NCI-H82 (cell line): ENCODE measurements at regions not wholly inside any gene's neighbourhood (a gene's known extent, or its start where the extent isn't known, plus 50 kb on each side); places are given as distances from the start of the nearest gene placed in this dataset.
A peak's percentile ranks its signal among the peaks of the same experiment; 100 is the strongest.

Experiments used
- DNase-seq: peaks from one replicate; lab custom pipeline; 2025; lab: John Stamatoyannopoulos, UW

DNA sequence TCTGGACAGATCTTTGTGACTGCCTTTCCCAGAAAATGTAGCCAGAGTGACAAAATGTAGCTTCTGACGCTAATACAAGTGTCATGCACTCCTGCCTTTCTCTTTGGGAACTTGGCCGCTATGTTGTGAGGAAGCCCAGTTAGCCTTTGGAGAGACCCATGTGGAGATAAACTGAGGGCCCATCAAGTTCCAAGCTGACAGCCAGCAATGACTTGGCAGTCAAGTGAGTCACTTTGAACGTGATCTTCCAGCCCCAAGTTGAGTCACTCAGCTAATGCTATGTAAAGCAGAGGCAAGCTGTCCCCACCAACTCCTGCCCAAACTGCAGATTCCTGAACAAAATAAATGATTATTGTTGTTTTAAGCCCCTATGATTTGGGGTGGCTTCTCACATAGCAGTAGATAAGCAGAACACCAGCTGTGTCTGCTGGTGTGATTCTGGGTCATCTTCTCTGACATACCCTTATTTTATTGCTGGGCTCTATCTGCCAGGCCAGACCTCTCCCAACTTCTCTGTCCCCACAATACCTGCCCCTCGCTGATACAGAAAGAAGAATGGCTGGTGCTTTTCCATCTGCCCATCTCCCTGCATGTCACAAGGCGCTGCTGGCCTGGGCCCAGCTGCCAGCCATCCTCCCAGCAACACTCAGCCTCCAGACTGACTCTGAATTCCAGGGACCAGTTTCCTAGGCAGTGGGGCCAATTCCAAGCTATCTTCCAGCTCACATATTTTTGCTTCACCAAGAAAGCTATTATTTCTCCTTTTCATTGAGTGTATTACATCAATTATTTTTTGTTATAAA lies 274.8 kb downstream of the LRFN2 start:
- no peak for DNase-seq

DNA sequence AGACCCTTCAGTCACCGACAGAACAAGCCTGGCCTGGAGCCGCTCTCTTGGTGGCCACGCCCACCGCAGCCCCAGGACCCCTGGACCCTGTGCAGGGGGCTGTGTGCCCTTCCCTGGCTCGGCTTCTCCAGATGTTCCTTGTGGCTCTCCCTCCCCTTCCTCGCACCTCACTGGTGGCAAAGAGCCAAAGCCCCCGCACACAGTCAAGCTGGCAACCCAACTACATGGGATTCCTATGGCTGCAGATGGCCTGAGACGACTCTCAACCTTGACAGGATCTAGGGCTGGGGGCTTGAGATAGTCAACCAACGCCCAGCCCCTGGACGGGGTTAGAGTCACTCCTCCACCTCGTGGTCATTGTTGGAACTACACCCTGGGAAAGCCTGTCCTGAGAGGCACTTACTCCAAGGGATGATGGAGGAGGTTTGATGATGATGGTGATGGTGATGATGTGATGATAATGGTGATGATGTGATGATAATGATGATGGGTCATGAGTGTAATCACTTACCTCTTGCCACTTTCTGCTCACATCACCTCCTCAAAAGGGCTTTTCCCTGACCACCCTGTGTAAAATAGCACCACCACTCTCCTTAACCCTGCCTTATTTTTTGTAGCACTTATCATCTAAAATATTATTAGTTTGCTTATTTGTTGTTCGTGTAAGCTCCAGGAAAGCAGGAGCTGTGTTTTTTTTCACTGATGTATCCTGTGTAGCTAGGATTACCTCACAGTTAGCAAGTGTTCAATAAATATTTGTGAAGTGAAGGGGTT lies 278.4 kb downstream of the LRFN2 start:
- DNase-seq = peak; percentile 98

DNA sequence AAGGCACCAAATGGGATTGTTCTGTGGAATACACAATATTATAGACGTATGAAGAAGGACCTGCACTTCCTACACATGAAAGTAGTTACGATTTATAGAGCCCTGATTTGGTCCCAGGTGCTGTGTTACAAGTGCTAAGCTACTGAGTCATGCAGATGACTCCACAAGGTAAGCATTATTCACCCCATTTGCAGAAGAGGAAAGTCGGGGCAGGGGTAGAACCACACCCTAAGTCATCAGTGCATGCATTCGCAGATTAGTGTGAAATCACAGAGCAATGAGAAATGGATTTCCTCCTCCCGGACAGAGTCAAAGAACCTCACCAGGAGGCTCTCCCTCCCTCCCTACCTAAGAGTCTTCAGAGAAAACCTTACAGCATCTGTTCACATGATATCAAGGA lies 279.5 kb downstream of the LRFN2 start:
- DNase-seq = no peak

DNA sequence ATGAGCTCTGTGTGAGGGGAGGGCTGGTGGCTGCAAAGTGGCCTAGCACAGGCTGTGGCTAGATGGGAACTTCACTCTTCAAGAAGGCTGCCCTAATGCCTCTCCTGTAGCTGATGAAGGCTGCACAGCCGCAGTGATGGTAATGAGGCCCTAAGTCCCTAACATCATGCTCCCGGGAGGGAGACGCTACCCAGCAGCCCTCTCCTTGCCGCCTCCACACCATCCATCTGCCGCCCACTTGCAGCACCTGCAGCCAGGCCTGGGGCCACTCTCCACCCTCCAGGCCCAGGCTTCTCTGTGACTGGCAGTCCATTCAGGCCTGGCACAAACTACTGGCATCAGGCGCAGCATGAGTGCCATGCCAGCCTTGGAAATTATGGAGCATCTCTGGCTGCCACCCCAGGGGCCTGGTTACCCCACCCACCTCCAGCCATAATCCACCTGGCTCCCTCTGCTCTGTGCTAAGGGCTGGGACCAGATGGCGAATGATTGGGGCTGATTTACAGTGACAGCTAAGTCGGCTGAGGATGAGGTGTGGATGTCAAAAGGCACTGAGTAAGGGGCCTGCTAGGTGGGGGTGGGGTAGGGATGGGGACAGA lies 284.2 kb downstream of the LRFN2 start:
- DNase-seq = peak; percentile 98

DNA sequence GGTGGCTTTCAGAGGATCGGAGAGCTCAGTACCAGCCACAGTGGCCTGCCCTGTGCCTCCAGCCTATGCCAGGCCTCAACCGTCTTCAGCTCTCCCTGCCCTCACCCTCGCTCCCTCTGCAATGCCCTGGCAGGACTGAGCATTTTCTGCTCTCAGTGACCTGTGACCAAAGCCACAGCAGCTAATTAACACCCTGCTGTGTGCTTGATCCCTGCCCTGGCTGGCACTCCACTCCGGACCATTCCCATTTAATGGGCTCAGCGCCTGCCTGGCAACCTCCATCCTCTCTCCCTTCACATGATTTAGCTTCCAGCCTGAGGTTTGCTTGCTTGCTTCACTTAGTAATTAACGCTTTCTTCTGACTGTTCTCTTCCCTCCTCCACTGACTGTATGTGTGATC lies 287.5 kb downstream of the LRFN2 start:
- DNase-seq = no peak

DNA sequence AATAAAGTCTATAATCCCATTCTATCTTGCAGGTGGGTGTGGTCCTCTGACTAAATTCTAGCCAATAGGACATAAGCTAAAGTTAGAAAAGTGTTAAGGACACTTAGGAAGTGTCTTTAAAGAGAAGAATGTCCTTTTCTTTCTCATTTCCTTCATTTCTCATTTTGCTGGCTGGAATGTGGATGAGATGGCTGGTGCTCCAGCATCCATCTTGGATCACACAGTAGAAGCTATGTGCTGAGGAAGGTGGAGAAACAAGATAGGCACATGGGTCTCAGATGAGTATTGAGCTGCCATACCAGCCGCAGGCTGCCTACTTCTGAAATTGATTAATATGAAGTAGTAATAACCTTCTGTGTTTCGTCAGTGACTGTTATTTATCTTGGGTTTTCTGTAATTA lies 289.0 kb downstream of the LRFN2 start:
- no peak for DNase-seq

DNA sequence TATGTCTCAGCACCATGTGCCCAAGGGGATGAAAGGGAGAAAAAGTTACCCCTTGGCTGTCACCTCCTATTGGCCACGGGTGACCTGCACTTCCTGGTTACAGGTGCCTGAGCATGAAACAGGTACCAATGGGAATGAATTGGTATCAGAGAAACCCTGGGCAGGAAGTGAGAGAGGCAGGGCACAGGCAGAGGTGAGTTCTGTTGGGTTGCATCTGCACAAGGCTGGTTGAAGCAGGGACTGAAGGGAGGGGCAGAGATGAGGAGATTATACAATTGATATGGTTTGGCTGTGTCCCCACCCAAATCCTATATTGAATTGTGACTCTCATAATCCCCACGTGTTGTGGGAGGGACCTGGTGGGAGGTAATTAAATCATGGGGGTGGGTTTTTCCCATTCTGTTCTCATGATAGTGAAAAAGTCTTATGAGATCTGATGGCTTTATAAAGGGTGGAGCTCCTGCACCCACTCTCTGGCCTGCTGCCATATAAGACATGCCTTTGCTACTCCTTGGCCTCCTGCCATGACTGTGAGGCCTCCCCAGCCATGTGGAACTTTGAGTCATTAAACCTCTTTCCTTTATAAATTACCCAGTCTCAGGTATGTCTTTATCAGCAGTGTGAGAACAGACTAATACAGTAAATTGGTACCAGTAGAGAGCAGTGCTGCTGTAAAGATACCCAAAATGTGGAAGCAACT lies 291.8 kb downstream of the LRFN2 start:
- peak; percentile 67 for DNase-seq

DNA sequence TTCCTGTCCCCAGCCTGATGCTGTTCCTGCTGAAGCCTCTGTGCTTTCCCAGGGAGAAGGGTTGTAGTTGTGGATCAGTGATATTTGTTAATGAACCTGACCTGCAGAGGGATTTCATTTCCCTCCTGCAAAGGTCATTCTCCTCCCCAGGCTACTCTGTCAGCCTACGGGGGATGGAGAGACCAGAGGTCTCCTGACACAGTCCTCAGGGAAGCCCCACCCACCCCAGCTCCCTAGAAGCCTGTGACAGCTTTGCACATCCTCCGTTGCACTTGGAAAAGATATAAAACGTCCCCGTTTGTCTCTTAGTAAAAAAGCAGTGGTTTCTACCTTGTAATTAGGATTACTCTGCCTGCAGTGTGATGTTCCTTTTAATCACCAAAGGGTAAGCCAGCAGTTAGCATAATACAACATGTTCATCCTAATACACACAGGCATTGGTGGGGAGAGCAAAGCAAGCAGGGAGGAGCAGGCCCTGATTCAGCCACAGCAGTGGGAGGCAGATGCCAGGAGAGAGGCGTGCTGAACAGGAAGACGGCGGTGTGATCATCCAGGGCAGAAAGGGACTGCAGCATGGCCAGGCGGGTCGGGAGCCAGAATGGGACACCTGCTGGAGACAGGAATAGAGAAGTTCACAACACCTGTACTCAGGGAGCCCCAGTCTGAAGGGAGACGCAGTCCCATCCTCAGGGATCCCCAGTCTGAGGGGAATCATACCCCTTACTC lies 293.5 kb downstream of the LRFN2 start:
- DNase-seq = peak; percentile 52

DNA sequence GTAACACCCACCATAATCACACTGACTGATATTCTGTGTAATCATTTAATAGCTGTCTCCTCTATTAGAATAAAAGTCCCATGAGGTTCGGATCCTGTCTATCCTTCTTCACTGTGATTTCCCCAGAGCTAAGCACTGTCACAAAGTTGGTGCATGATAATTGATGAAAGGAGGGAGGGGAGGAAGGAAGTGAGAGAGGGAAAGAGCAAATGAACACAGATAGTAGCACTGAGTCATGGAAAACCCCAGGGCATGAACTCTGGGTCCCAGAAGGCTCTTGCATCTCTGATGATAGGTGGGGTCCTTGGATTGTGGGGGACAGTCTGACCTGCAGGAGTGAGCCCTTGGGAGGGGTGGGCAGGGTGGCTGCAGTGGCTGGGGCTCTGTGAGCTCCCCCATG lies 294.1 kb downstream of the LRFN2 start:
- no peak for DNase-seq

DNA sequence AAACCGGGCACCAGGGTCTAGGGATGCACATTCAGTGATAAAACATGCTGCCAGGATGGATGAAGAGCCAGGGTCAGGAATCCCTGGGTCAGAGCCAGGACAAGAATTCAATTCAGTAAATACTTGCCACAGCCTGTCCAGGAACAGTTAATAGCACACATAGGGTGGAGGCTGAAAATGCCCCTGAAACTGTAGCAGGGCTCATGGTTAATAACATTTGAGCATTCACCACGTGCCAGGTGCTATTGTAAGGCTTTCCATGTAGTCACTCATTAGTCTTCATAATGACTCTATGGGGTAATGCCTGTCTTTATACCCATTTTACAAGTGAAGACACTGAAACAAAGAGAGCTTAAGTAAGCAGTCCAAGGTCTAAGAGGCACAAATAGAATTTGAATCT lies 296.3 kb downstream of the LRFN2 start:
- no peak for DNase-seq

DNA sequence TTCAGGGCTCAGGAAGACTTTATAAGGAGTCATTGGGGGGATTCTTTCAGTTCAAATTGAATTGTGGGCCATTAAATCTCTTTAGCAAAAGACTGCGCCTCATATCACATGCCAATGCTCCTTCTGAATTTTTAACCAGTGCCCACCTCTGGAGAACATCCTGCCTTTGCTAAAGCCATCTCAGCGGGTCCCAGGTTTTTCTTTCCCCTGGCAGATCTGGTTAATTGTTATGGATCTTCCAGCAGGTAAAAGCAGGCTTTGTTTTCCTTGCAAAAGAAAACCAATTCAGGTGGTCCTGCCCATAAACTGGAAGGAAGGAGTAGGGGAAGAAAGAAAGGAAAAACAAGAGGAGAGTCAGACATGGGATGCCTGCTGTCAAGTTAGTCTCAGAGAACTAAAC lies 298.2 kb downstream of the LRFN2 start:
- no peak for DNase-seq

DNA sequence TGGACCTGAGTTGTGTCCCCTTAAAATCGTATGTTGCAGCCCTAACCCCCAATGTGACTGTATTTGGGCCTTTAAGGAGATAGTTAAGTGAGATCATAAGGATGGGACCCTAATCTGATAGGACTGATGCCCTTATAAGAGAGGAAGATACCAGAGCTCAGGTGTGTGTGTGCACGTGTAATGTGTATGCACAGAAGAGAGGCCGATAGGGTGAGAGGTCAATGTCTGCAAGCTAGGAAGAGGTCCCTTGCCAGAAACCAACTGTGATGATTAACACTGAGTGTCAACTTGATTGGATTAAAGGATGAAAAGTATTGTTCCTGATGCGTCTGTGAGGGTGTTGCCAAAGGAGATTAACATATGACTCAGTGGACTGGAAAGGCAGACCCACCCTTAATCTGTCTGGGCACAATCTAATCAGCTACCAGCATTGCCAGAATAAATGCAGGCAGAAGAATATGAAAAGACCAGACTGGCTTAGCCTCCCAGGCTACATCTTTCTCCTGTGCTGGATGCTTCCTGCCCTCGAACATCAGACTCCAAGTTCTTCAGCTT lies 299.8 kb downstream of the LRFN2 start:
- peak; percentile 96 for DNase-seq

DNA sequence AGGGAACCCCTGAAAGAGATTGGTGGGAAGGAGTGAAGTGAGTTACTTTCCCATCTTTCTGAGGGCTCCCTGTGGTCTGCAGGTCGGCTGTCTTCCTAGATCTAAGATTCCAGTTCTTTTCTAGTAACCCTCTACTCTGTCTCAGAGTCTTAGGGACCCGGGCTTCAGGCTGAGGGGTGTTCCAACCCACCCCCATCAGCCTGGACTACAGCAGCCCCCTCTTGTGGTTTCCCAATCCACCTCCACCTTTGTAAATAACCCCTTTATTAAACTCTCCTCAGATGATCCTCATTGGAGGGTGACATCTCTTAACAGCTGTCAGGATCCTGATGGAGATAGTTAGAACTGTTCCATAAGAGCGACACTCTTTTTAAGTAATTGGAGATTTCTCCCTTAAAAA lies 300.4 kb downstream of the LRFN2 start:
- peak; percentile 60 for DNase-seq

DNA sequence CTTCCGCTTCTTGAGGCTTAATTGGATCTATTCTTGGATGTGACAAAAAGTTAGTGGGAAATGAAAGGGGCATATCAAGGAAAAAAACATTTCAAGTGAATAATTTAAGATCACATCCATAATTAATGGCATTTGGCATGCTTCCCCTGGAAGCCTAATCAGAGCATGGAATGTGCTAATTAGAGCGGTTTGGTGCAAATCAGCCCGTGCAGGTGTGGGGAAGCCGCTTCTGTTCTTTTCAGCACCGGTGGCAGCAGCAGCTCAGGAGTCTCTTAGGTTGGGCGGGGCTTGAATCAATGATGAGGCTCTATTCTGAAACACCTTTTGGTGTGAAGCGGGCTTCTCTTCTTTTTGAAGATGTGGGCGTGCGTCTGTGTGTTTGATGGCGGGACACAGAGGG lies 301.2 kb downstream of the LRFN2 start:
- DNase-seq = no peak

DNA sequence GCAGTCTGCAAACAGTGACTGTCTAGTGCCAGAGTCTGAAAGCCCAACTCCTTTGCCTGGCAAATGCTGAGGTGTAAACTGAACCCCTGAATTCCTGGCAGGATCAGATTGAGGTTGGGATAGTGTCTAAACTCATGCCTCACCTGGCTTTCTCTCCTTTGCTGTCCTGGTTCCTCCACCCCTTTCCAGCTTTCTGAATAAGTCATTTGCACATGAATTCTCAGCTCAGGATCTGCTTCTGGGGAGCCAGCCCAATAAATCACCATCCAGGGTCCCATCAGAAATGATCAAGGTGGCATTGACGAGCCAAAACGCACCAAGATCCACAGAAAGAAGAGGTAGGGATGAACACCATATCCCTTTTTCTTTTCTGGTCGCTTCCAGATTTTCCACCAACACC lies 301.6 kb downstream of the LRFN2 start:
- no peak for DNase-seq

DNA sequence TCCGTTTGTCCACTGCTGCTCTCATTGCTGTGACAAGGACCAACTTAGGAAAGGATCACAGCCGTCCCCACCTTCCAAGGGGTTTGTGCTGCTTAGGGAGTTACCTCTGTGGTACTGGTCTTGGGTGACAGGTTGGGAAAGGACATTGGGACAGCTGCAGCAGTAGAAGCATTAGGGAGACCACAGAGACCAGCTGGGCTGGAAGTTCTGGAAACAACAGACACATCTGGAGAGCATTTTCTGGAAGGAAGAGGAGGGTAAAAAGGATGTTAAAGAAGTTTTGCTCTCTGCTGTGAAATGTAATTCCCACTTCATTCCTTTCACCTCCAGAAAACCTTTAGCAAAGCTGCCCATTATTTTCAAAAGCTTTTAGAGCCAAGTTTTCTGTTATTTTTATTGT lies 304.2 kb downstream of the LRFN2 start:
- no peak for DNase-seq

DNA sequence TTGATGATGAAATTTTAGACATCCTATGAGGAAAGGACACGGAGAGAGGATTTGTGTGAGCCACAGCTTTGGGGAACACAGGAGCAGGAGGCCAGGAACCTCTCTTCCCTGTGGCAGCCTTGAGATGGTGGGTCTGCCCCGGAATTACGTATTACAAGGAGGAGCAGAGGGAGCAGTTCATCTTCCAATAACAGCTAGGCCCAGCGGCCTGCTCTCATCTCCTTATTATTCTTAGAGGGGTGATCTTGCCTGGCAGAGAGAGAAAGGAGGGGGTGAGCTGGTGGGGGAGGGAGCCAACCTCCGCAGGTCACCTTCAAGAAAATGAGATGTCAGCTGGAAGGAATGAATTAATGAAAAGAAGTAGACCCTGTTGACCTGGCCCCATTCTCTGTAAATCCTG lies 305.8 kb downstream of the LRFN2 start:
- DNase-seq = no peak

DNA sequence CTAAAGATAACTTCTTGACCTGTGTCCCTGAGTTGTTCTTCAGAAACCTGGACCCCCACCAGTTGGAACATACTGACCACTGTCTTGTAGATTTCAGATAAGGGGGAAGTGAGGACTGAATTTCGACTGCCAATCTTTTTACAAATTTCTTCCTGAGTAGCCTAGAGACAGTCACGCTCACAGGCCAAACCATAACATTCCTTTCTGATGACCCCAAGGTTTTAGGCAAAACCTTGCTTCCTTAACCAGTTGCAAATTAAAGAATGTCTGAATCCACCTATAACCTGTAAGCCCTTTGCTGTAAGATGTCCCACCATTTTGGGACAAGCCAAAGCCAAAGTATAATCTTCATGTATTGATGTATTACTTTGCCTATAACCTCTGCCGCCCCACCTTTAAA lies 306.9 kb downstream of the LRFN2 start:
- DNase-seq = no peak

DNA sequence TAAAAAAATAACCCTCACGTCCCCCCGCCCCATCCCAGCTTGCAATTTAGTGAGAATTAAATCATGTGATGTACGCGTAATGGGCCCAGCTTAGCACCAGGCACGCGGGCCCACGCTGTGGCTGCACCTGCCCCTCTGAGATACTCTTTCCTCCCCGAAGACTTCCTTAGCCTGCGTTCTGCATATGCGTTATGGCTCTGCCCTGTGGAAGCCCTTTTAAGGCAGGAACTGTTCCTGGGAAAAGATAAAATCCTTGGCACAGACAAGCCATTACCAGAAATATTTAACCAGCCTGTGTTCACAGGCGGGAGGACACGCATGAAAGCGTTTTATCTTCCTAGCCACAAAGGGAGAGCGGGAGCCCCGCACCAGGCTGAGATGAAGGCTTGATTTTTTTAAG lies 311.0 kb downstream of the LRFN2 start:
- DNase-seq = peak; percentile 58

DNA sequence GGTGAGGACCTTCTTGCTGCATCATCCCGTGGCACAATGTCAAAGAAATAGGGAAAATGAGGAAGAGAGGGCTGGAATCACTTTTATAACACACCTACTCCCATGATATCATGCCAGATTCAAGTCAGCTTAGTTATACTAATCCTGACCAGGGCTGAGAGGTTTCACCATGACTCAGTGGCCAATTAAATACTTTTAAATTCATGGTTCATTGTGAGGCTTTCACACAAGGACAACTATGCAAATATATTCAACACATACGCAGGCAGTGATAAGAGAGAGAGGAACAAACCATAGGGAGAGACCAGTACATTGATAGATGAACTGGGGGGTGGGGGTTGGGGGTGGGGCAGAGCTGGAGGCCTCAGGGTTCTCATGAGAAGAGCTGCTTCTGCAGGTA lies 313.1 kb downstream of the LRFN2 start:
- DNase-seq = no peak

DNA sequence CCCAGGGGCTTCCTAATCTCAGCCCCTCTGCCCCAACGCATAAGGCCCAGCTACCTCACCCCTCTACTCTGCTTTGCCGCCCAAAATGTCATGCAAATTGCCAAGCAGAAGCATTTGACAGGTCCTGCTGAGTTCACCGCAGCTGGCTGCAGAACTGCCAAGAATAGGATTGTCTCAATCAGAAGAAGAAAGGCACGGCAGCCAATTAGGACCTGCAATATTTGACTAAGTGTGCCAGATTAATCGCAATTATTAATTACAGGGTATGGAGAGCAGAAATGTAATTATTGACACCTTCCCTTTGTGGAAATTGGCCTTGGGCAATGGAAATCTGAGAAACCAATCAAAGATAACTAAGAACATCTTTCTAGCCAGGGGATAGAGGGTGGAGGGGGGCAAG lies 318.6 kb downstream of the LRFN2 start:
- no peak for DNase-seq

DNA sequence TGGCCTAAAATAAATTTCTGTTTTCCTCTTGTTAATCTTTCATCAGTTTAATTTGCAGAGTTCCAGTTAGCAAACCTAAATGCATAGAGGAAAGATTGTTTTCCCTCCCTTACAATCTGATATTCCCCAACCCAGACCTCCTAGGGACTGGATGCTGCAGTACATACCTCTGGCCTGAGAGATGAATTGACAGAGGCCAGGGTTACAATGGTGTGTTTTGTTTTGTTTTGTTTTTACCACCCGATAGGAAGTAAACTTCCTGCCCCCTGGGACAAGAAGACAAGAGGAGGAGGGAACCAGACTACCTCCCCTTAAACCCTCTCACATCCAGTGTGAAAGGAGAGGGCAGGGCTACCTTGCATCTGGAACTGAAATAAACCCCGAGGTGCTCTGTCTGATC lies 319.0 kb downstream of the LRFN2 start:
- no peak for DNase-seq
